DOHH2 (cell line): ENCODE measurements at regions not wholly inside any gene's neighbourhood (a gene's known extent, or its start where the extent isn't known, plus 50 kb on each side); places are given as distances from the start of the nearest gene placed in this dataset.

Source experiments
- EZH2phosphoT487 ChIP-seq: fragments of 200-600 bp; sonication (generic); IDR thresholded peaks from 2 replicates; pipeline ENCODE4 v1.6.1; 2017; ENCODE audit warnings: borderline replicate concordance, mild to moderate bottlenecking, antibody characterized with exemption, low read length, moderate library complexity, mixed read lengths
- TF ChIP-seq, protein P1 (sequence below): fragments of 200-600 bp; sonication (generic); IDR thresholded peaks from one replicate; pipeline ENCODE4 v1.5.1; 2014; ENCODE audit warnings: antibody characterized with exemption, mild to moderate bottlenecking, low read depth, low read length; ENCODE audit not compliant: poor library complexity, severe bottlenecking

DNA sequence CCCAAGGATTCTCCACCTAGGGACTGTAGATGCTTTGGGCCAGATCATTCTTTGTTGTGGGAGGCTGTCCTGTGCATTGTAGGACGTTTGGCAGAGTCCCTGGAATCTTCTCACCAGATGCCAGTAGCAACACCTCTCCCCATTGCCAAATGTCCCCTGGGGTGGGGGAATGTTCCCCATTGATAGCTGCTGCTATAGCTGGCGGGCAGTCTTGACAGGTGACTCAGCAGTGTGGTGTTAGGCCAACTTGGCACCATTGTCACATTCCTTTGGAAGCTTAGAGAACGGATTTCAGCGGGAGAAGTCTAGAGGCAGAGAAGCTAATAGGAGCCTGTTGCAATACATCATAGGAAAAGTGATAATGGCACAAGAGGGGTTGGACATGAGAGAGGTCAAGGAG is 495.7 kb upstream of the SMIM21 start:
- TF ChIP-seq, protein P1, sequence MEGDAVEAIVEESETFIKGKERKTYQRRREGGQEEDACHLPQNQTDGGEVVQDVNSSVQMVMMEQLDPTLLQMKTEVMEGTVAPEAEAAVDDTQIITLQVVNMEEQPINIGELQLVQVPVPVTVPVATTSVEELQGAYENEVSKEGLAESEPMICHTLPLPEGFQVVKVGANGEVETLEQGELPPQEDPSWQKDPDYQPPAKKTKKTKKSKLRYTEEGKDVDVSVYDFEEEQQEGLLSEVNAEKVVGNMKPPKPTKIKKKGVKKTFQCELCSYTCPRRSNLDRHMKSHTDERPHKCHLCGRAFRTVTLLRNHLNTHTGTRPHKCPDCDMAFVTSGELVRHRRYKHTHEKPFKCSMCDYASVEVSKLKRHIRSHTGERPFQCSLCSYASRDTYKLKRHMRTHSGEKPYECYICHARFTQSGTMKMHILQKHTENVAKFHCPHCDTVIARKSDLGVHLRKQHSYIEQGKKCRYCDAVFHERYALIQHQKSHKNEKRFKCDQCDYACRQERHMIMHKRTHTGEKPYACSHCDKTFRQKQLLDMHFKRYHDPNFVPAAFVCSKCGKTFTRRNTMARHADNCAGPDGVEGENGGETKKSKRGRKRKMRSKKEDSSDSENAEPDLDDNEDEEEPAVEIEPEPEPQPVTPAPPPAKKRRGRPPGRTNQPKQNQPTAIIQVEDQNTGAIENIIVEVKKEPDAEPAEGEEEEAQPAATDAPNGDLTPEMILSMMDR = no peak
- TF ChIP-seq EZH2phosphoT487 = no peak
